Skeletal muscle tissue (tissue), 3 donors: ENCODE measurements at regions not wholly inside any gene's neighbourhood (a gene's known extent, or its start where the extent isn't known, plus 50 kb on each side); places are given as distances from the start of the nearest gene placed in this dataset.

Experiments used
- H3K27ac ChIP-seq: one replicate; pipeline ENCODE4 v1.7.0; 2013; ENCODE audit warnings: mild to moderate bottlenecking, low read depth, low read length, inconsistent platforms
- H3K27me3 ChIP-seq, 3 donors: one replicate each; pipeline ENCODE4 v1.7.0; 2013; ENCODE audit warnings: low read length in 3 of 3; ENCODE audit not compliant: control insufficient read depth in 3 of 3, insufficient read depth in 3 of 3
- H3K36me3 ChIP-seq, 3 donors: one replicate each; pipeline ENCODE4 v1.7.0; 2013; ENCODE audit warnings: low read length in 3 of 3; ENCODE audit not compliant: control insufficient read depth in 3 of 3, insufficient read depth in 3 of 3
- H3K4me1 ChIP-seq, 3 donors: one replicate each; pipeline ENCODE4 v1.7.0; 2013; ENCODE audit warnings: low read length in 3 of 3, mild to moderate bottlenecking in 3 of 3; ENCODE audit not compliant: control insufficient read depth in 3 of 3, insufficient read depth in 3 of 3
- H3K4me3 ChIP-seq, 3 donors: one replicate each; pipeline ENCODE4 v1.7.0; 2013; ENCODE audit warnings: low read length in 3 of 3
- H3K9ac ChIP-seq, 3 donors: one replicate each; pipeline ENCODE4 v1.7.0; 2013; ENCODE audit warnings: low read length in 3 of 3, mild to moderate bottlenecking in 3 of 3, moderate library complexity in 2 of 3, low read depth in 1 of 3
- H3K9me3 ChIP-seq, 3 donors: one replicate each; pipeline ENCODE4 v1.7.0; 2013; ENCODE audit warnings: low read length in 3 of 3; ENCODE audit not compliant: control insufficient read depth in 3 of 3
- donor health status: Osteomylitis.

- Histone ChIP-seq H3K4me1 (no peaks in the 10 kb centered on the region), H3K9me3 (no peaks in the 10 kb centered on the region), H3K4me3 (no peak overlapping the region), H3K9ac (no peak overlapping the region), H3K27ac (no peak overlapping the region), H3K27me3 (no peaks in the 10 kb centered on the region), H3K36me3 (no peaks in the 10 kb centered on the region)
Observed at GRCh38 chr3:83251490-83251889, 1490.0 kb upstream of the GBE1 start.

- H3K4me3 ChIP-seq, result no peak overlapping the region
- H3K9ac ChIP-seq, result no peak overlapping the region
- no peaks in the 10 kb centered on the region for H3K36me3 ChIP-seq
- H3K27ac ChIP-seq, result no peak overlapping the region
- H3K4me1 ChIP-seq, result no peaks in the 10 kb centered on the region
- H3K27me3 ChIP-seq, result no peaks in the 10 kb centered on the region
- no peaks in the 10 kb centered on the region for H3K9me3 ChIP-seq
Observed at GRCh38 chr3:83250613-83251012, 1489.2 kb upstream of the GBE1 start.

- H3K9me3 ChIP-seq, result no peaks in the 10 kb centered on the region
- H3K9ac ChIP-seq, result no peak overlapping the region
- no peaks in the 10 kb centered on the region for H3K4me1 ChIP-seq
Observed at GRCh38 chr3:83248454-83248853, 1487.0 kb upstream of the GBE1 start.

GRCh38 chr3:83235180-83235814 lies 1473.9 kb upstream of the GBE1 start:
- Histone ChIP-seq H3K27me3 (no peaks in the 10 kb centered on the region), H3K9ac (no peak overlapping the region), H3K4me1 (no peaks in the 10 kb centered on the region), H3K27ac (no peak overlapping the region), H3K4me3 (no peak overlapping the region), H3K36me3 (no peaks in the 10 kb centered on the region), H3K9me3 (no peaks in the 10 kb centered on the region)

More at GRCh38 chr3:83248454-83248853, 1487.0 kb upstream of the GBE1 start:
- no peaks in the 10 kb centered on the region for H3K36me3 ChIP-seq
- H3K4me3 ChIP-seq, result no peak overlapping the region
- no peaks in the 10 kb centered on the region for H3K27me3 ChIP-seq
- no peak overlapping the region for H3K27ac ChIP-seq

- Histone ChIP-seq H3K4me1 (no peaks in the 10 kb centered on the region), H3K36me3 (no peaks in the 10 kb centered on the region), H3K27me3 (no peaks in the 10 kb centered on the region), H3K9me3 (no peaks in the 10 kb centered on the region), H3K27ac (no peak overlapping the region), H3K9ac (no peak overlapping the region), H3K4me3 (no peak overlapping the region)
Observed at GRCh38 chr3:83233715-83234114, 1472.3 kb upstream of the GBE1 start.

- H3K4me1 ChIP-seq, result no peaks in the 10 kb centered on the region
- no peak overlapping the region for H3K9ac ChIP-seq
- no peaks in the 10 kb centered on the region for H3K27me3 ChIP-seq
- no peak overlapping the region for H3K4me3 ChIP-seq
- H3K9me3 ChIP-seq, result no peaks in the 10 kb centered on the region
- H3K36me3 ChIP-seq, result no peaks in the 10 kb centered on the region
- H3K27ac ChIP-seq, result no peak overlapping the region
Observed at GRCh38 chr3:83230841-83231240, 1469.4 kb upstream of the GBE1 start.

- H3K36me3 ChIP-seq, result no peaks in the 10 kb centered on the region
- no peak overlapping the region for H3K9ac ChIP-seq
- no peaks in the 10 kb centered on the region for H3K4me1 ChIP-seq
- H3K27me3 ChIP-seq, result no peaks in the 10 kb centered on the region
- no peak overlapping the region for H3K27ac ChIP-seq
- H3K4me3 ChIP-seq, result no peak overlapping the region
- H3K9me3 ChIP-seq, result no peaks in the 10 kb centered on the region
Observed at GRCh38 chr3:83230376-83230775, 1468.9 kb upstream of the GBE1 start.

GRCh38 chr3:83226751-83227150 lies 1465.3 kb upstream of the GBE1 start:
- H3K27me3 ChIP-seq, result no peaks in the 10 kb centered on the region
- H3K9me3 ChIP-seq, result no peaks in the 10 kb centered on the region
- H3K36me3 ChIP-seq, result no peaks in the 10 kb centered on the region

GRCh38 chr3:83224101-83224868 lies 1462.8 kb upstream of the GBE1 start:
- no peak overlapping the region for H3K9ac ChIP-seq
- no peak overlapping the region for H3K27ac ChIP-seq
- no peak overlapping the region for H3K4me3 ChIP-seq
- H3K27me3 ChIP-seq, result no peaks in the 10 kb centered on the region
- H3K9me3 ChIP-seq, result no peaks in the 10 kb centered on the region
- H3K36me3 ChIP-seq, result no peaks in the 10 kb centered on the region
- no peaks in the 10 kb centered on the region for H3K4me1 ChIP-seq

More at GRCh38 chr3:83226751-83227150, 1465.3 kb upstream of the GBE1 start:
- Histone ChIP-seq H3K27ac (no peak overlapping the region), H3K9ac (no peak overlapping the region), H3K4me1 (no peaks in the 10 kb centered on the region), H3K4me3 (no peak overlapping the region)

GRCh38 chr3:83218383-83219200 lies 1457.1 kb upstream of the GBE1 start:
- H3K27me3 ChIP-seq, result no peaks in the 10 kb centered on the region
- H3K4me3 ChIP-seq, result no peak overlapping the region

More at GRCh38 chr3:83218383-83219200, 1457.1 kb upstream of the GBE1 start:
- H3K36me3 ChIP-seq, result no peaks in the 10 kb centered on the region
- H3K4me1 ChIP-seq, result no peaks in the 10 kb centered on the region
- H3K9ac ChIP-seq, result no peak overlapping the region
- H3K27ac ChIP-seq, result no peak overlapping the region
- no peaks in the 10 kb centered on the region for H3K9me3 ChIP-seq
